Epithelial cell of esophagus (primary cell): ENCODE measurements at regions not wholly inside any gene's neighbourhood (a gene's known extent, or its start where the extent isn't known, plus 50 kb on each side); places are given as distances from the start of the nearest gene placed in this dataset.

Source experiments
- DNase-seq: peaks from one replicate; pipeline ENCODE4 v3.0.0; 2010; ENCODE audit warnings: low read depth
- H3K4me3 ChIP-seq: 2 replicates; pipeline ENCODE4 v1.5.1; 2011; ENCODE audit warnings: mild to moderate bottlenecking, low read length, control low read depth
- TF ChIP-seq, protein P1 (sequence below): IDR thresholded peaks from 2 replicates; pipeline ENCODE4 v1.5.1; 2011; ENCODE audit warnings: low read depth, mild to moderate bottlenecking, low read length, control low read depth, inconsistent platforms; ENCODE audit not compliant: insufficient read depth; ENCODE audit errors: missing control alignments

DNA sequence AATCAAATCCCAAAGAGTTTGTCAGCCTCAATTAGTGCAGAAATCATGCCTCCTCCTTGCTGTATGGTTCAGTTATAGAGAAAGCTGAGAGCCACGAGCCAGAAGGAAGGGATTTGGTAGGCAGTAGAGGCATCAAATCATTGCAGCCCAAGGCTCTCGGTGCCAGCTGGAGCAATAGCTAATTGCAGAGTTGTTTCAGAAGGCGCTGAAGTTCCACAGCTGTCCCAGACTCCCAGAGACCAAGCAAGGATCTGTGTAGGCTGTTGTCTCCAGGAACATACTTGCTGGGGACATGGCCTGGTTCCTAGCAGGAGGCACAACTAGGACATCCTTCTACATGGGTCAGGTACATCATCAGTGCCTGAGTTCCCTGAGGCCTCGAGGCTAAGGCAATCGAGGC, 80.4 kb upstream of the WSCD2 start:
- no peak overlapping the region for H3K4me3 ChIP-seq
- TF ChIP-seq, protein P1, sequence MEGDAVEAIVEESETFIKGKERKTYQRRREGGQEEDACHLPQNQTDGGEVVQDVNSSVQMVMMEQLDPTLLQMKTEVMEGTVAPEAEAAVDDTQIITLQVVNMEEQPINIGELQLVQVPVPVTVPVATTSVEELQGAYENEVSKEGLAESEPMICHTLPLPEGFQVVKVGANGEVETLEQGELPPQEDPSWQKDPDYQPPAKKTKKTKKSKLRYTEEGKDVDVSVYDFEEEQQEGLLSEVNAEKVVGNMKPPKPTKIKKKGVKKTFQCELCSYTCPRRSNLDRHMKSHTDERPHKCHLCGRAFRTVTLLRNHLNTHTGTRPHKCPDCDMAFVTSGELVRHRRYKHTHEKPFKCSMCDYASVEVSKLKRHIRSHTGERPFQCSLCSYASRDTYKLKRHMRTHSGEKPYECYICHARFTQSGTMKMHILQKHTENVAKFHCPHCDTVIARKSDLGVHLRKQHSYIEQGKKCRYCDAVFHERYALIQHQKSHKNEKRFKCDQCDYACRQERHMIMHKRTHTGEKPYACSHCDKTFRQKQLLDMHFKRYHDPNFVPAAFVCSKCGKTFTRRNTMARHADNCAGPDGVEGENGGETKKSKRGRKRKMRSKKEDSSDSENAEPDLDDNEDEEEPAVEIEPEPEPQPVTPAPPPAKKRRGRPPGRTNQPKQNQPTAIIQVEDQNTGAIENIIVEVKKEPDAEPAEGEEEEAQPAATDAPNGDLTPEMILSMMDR: no peak
- DNase-seq: no peak

DNA sequence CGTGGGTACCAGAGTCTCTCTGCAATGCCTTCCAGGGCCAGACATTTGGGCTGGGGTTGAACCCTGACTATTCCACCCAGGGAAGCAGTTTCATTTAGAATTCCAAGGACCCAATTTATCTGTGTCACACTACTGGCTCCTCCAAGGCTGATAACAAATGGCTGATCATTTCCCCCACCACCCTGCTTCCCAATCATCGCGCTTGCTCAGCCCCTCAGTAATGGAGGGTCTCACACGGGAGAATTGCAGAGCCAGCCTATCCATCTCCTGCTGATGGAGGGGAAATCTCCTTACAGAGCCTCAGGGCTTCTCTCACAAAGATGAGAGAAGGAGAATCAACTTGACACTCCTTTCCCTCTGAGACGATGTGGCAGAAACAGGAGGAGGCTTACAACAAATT, 78.4 kb upstream of the WSCD2 start:
- TF ChIP-seq, protein P1: no peak
- no peak overlapping the region for H3K4me3 ChIP-seq
- DNase-seq: no peak

DNA sequence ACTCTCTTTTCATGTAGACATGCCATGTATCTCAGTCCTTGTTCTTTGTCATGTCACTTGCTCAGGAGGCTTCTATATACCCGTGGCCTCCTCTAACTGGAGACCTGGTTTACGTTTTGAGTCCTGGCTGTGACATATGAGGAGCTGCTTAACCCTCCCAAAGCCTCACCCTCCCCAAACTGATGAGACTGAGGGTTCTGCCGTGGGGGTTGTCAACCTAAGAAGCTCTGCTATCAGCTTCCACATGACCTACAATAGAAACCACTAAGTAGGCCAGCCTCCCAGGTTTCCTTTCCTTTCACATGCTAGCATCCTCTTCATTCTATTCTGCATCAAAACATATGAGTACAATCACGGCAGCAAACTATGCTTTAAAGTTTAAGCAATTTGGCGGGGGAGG, 76.8 kb upstream of the WSCD2 start:
- TF ChIP-seq, protein P1: no peak
- no peak for DNase-seq
- no peak overlapping the region for H3K4me3 ChIP-seq

DNA sequence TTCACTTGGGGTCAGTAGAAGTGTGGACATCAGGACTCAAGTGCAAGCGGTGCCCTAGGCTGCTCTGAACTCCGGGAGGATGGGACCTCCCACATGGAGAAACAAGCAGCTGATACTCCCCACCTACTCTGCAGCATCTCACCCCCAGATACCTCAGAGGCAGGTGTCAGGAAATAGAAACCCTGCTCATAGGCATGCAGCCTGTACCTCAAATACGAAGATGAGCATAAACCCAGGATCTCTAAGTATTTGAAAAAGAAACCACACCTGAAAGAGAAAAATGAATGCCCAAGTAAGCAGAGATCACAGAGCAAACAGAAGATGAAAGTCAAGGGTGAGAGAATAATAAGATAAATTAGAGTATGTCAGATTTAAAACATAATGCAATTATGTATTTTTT, 75.6 kb upstream of the WSCD2 start:
- TF ChIP-seq, protein P1: no peak
- H3K4me3 ChIP-seq: no peak overlapping the region
- no peak for DNase-seq

DNA sequence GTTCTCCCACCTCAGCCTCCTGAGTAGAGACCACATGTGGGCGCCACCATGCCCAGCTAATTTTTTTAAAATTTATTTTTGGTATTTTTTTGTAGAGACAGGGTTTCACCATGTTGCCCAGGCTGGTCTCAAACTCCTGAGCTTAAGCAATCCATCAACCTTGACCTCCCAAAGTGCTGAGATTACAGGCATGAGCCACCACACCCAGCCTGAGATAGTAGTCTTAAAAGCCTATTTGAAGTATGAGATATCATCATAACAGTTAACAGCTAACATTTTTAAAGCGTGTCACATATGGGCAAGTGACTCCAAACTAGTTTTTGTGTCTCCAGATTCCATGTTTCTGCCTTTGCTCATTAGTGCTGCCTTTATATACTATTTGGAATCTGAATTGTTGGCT, 74.6 kb upstream of the WSCD2 start:
- TF ChIP-seq, protein P1: no peak
- H3K4me3 ChIP-seq: no peak overlapping the region
- DNase-seq: no peak

DNA sequence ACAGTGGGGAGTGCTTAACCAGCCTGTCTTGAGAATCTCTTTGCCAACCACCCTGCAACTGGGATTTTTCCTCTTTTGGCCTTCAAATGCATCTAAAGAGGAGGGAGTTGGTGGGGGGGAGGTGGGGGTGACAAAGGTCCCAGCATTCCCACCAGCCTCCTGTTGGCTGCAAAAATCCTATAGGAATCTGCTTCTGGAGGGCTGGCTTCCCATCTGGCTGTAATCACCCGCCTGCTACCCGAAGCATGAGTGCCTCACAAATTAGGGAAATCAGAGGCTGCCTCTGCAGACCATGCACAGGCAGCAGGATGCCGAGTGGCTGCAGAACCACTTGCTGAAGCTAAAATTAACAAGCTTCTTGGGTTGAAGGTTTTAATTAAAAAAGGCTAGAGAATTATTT, 73.9 kb upstream of the WSCD2 start:
- TF ChIP-seq, protein P1: no peak
- DNase-seq: no peak
- no peak overlapping the region for H3K4me3 ChIP-seq

DNA sequence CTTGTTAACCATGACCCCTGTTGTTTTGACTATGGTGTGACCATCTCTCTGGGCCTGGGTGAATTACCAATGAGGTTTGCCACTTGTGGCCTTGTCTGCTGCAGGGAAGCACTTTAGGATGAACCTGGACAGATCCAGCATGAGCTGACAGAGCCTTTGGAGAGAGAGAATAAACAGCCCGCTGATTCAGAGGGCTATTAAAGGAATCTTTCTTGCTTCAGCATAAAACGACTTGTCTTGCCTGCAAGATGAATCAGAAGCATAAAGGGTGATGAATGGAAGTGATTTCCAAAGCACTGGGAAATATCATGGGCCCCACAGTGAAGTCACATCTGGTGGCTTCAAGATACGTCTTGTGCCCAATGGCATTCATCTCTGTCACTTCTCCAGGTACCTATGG, 69.0 kb upstream of the WSCD2 start:
- TF ChIP-seq, protein P1: no peak
- DNase-seq: no peak

More for the DNA sequence above, 69.0 kb upstream of the WSCD2 start:
- no peak overlapping the region for H3K4me3 ChIP-seq
